Nephron progenitor cell (in vitro differentiated cells): ENCODE measurements at regions not wholly inside any gene's neighbourhood (a gene's known extent, or its start where the extent isn't known, plus 50 kb on each side); places are given as distances from the start of the nearest gene placed in this dataset.
"Not testable (repeated sequence)": the region's sequence is repeated elsewhere in the genome, so short reads cannot be mapped to it uniquely, and the experiment has no call there.

Source experiments
- DNase-seq: peaks from one replicate; pipeline ENCODE4 v3.0.0; 2021
- H3K27ac Mint-ChIP-seq: 2 replicates; pipeline ENCODE4 v1.8.0; 2021; ENCODE audit warnings: mild to moderate bottlenecking, moderate library complexity, mixed read lengths
- H3K27me3 Mint-ChIP-seq: 2 replicates; pipeline ENCODE4 v1.8.0; 2021; ENCODE audit warnings: mild to moderate bottlenecking, low read depth, mixed read lengths; ENCODE audit not compliant: poor library complexity
- H3K36me3 Mint-ChIP-seq: 2 replicates; pipeline ENCODE4 v1.8.0; 2021; ENCODE audit warnings: low read depth, mixed read lengths
- H3K4me1 Mint-ChIP-seq: 2 replicates; pipeline ENCODE4 v1.8.0; 2021; ENCODE audit warnings: mixed read lengths
- H3K4me3 Mint-ChIP-seq: 2 replicates; pipeline ENCODE4 v1.8.0; 2021; ENCODE audit warnings: mild to moderate bottlenecking, moderate library complexity, mixed read lengths
- H3K9me3 Mint-ChIP-seq: 2 replicates; pipeline ENCODE4 v1.8.0; 2021; ENCODE audit warnings: mild to moderate bottlenecking, moderate library complexity, mixed read lengths
- TF ChIP-seq, protein P1 (sequence below): fragments of 200-600 bp; sonication (generic); IDR thresholded peaks from 2 replicates; pipeline ENCODE4 v1.5.0; 2021; ENCODE audit warnings: antibody characterized with exemption

DNA sequence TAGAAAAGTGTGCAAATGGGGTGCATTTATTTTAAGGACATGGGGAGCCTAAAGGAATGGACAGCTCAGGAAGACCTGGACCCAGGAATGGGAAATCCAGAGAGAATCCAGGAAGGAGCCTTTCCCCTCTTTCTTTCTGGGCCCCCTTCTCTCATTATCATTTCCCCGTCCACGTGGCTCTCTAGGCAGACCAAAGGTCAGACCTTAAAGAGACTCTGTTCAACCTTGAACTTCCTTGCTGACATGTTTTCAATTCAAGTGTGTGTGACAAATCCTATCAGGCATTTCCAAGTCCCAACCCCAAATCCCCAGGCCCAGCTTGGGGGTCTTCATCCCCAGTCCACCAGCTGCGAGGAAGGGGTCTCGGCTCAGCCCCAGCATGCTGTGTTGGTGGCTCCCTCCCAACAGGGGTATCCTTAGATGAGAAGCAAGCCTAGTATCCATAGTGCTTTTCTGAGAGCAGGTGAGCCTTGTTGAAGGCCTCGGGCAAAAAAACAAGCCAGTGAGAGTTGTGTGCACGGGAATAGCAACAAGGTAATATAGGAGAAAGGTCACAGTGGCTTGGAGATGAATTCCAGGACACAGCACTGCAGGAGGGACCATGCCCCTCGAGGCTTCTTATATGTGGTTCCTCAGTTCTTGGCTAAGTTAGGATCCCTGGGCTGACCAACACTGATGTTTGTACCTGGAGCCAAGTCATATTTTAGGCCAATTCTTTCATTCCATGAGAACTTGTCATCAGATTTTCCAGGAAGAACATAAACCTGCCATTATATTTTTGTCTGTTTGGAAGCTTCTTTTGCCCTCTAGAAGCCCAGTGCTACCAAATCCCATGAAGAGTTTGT is 130.0 kb downstream of the ASB7 start:
- DNase-seq: no peak
- Mint-ChIP-seq H3K36me3 (no peaks in the 10 kb centered on the region), H3K27me3 (peaks cover 12% of the 10 kb centered on the region), H3K9me3 (peaks cover 5% of the 10 kb centered on the region), H3K4me1 (peaks cover 16% of the 10 kb centered on the region), H3K27ac (no peak overlapping the region), H3K4me3 (no peak overlapping the region)
- TF ChIP-seq, protein P1, sequence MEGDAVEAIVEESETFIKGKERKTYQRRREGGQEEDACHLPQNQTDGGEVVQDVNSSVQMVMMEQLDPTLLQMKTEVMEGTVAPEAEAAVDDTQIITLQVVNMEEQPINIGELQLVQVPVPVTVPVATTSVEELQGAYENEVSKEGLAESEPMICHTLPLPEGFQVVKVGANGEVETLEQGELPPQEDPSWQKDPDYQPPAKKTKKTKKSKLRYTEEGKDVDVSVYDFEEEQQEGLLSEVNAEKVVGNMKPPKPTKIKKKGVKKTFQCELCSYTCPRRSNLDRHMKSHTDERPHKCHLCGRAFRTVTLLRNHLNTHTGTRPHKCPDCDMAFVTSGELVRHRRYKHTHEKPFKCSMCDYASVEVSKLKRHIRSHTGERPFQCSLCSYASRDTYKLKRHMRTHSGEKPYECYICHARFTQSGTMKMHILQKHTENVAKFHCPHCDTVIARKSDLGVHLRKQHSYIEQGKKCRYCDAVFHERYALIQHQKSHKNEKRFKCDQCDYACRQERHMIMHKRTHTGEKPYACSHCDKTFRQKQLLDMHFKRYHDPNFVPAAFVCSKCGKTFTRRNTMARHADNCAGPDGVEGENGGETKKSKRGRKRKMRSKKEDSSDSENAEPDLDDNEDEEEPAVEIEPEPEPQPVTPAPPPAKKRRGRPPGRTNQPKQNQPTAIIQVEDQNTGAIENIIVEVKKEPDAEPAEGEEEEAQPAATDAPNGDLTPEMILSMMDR: no peak

DNA sequence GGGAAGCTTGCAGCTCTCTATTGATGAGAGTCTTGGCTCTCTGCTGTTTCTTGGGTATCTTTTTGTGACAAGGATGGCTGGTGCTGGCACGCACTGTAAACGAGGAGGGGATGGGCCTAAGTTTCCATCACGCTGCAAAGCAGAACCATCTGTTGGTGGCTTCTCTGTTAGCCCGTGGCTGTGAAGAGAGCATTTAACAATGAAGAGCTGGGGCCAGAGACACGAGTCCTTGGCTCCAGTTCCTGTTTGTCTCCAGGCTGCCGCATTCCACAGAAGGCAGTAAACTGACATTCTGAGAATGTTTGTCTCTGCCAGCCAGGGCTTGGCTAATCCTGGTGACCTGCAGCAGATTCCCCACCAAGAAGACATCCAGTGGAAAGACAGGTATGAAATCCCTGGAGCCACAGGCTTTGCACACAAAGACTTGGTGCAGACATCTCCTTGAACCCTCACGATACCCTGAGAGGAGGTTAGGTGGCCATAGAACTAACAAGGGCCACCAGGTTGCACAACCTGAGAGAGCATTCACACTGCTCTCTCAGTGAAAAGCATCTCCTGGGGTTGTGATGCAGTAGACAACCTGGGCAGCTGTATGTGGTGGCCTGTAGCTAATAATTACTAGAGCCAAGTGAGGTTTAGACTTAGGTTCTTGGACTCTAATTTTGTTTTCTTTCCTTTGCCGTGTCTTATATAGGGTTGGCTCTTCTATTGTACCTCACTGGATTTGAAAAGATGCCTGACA is 130.9 kb downstream of the ASB7 start:
- Mint-ChIP-seq H3K4me3 (no peak overlapping the region), H3K36me3 (no peaks in the 10 kb centered on the region), H3K4me1 (peaks cover 9% of the 10 kb centered on the region), H3K27ac (no peak overlapping the region), H3K9me3 (peaks cover 5% of the 10 kb centered on the region), H3K27me3 (peaks cover 7% of the 10 kb centered on the region)
- TF ChIP-seq, protein P1: no peak
- DNase-seq: no peak

DNA sequence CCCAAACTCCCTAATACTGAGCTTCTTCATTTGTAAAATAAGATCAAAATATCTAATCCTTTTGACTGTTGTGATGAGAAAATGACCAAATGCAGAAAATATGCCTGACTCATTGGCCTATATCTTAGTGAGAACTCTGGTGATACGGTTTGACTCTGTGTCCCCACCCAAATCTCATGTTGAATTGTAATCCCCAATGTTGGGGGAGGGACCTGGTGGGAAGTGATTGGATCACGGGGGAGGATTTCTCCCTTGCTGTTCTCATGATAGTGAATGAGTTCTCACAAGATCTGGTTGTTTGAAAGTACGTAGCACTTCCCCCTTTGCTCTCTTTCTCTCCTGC is 131.4 kb downstream of the ASB7 start:
- H3K4me3 Mint-ChIP-seq, H3K27ac Mint-ChIP-seq, DNase-seq, H3K9me3 Mint-ChIP-seq, H3K4me1 Mint-ChIP-seq, H3K27me3 Mint-ChIP-seq, H3K36me3 Mint-ChIP-seq: not testable (repeated sequence)

DNA sequence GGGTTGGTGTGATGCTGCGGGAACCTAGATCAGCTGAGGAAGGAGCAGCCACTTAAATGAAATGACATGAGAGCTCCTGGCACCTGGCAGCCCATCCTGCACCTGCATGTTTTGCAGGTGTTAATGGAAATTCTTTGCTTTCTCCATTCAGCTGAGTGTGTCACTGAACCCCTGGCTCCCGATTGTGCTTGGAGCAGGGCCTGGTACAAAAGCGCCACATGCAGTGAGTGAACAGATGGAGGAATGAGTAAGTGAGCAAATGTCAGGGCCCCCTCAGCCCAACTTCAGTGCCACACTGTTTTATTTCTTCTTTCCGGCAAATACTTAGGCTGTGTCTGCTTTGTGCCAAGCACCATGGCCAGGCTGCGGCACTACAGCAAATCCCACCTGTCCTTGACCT is 132.2 kb downstream of the ASB7 start:
- peaks cover 10% of the 10 kb centered on the region for H3K27me3 Mint-ChIP-seq
- TF ChIP-seq, protein P1: no peak
- no peak for DNase-seq
- peaks cover 5% of the 10 kb centered on the region for H3K9me3 Mint-ChIP-seq
- H3K4me1 Mint-ChIP-seq: peaks cover 9% of the 10 kb centered on the region
- no peak overlapping the region for H3K27ac Mint-ChIP-seq
- H3K36me3 Mint-ChIP-seq: no peaks in the 10 kb centered on the region
- H3K4me3 Mint-ChIP-seq: no peak overlapping the region

DNA sequence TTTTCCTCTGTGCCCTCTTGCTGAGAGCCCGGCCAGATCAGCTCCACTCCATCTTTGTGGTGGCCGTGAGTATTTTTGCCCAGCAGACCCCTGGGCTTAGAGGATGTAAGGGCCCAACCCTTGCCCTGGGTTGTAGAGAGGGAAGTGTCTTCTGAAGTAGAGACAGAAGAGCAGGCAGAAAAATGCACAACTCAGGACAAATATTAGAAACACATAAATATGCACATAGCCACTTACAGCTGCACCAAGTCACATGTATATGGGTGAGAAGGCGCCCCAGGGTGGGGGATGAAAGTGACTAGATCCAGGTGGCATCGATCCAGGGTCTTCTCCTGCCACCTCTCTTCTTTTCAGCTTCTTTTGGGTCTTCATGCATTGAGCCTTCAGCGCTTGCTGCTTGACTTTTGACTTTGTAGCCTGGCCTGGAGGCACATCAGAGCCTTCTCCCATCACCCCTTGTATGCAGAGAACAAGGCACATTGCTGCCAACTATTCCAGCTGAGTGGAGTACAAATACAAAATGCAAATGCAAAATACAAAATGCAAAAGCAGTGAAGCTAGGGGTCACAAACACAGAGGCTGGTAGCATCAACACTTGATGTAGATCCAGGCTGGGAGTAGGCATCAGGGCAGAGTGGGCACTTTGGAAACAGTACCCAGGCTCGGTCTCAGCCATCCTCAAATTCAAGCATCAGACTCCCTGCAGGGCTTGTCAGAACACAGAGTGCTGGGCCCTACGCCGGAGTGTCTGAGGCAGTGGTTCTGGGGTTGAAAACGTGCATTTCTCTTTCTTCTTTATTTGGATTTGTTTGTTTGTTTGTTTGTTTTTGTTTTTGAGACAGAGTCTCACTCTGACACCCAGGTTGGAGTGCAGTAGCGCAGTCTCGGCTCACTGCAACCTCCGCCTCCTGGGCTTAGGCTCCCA is 133.0 kb downstream of the ASB7 start:
- no peak for DNase-seq
- TF ChIP-seq, protein P1: no peak
- no peaks in the 10 kb centered on the region for H3K36me3 Mint-ChIP-seq
- H3K4me1 Mint-ChIP-seq: peaks cover 9% of the 10 kb centered on the region
- H3K4me3 Mint-ChIP-seq: no peak overlapping the region
- peaks cover 10% of the 10 kb centered on the region for H3K27me3 Mint-ChIP-seq
- no peak overlapping the region for H3K27ac Mint-ChIP-seq
- peaks cover 5% of the 10 kb centered on the region for H3K9me3 Mint-ChIP-seq

DNA sequence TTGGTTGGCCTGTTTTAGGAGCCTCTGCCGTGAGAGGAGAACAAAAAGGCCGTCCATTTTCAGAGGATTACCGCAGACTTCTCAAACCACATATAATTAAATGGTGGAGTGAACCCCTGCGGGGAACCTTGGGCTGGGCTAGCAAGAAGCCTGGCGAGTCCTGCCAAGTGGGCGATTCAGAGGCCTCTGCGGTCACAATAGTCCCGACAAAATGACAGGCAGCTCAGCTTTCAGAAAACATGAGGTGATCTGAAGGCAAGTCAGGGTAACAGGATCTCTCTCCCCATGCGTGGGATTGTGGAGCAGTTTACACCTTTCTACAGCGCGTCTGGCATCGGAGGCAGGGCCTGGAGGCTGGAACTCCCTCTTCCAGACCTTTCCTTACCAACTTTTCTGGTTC is 134.8 kb downstream of the ASB7 start:
- Mint-ChIP-seq H3K27ac (no peak overlapping the region), H3K4me3 (no peak overlapping the region), H3K4me1 (peaks cover 5% of the 10 kb centered on the region), H3K27me3 (peaks cover 3% of the 10 kb centered on the region), H3K9me3 (peaks cover 5% of the 10 kb centered on the region), H3K36me3 (no peaks in the 10 kb centered on the region)
- TF ChIP-seq, protein P1: no peak
- DNase-seq: no peak
